Cardiac fibroblast (primary cell): ENCODE measurements at regions not wholly inside any gene's neighbourhood (a gene's known extent, or its start where the extent isn't known, plus 50 kb on each side); places are given as distances from the start of the nearest gene placed in this dataset.

ENCODE experiments used
- DNase-seq, 2 donors: peaks; one replicate each; pipeline versions ENCODE4 v3.0.0 to v3.0.0-alpha.2; 2010; ENCODE audit warnings: low read depth in 2 of 2
- H3K4me3 ChIP-seq, 2 donors: replicated peaks in 1 of 2; 1 replicate in 1 of 2; 2 replicates in 1 of 2; pipeline ENCODE4 v1.5.1; 2011; ENCODE audit warnings: low read depth in 2 of 2, low read length in 2 of 2, mild to moderate bottlenecking in 2 of 2, moderate library complexity in 1 of 2
- TF ChIP-seq, protein P1 (sequence below): IDR thresholded peaks from one replicate; pipeline ENCODE4 v1.5.1; 2011; ENCODE audit warnings: low read depth, mild to moderate bottlenecking, low read length, inconsistent platforms

DNA sequence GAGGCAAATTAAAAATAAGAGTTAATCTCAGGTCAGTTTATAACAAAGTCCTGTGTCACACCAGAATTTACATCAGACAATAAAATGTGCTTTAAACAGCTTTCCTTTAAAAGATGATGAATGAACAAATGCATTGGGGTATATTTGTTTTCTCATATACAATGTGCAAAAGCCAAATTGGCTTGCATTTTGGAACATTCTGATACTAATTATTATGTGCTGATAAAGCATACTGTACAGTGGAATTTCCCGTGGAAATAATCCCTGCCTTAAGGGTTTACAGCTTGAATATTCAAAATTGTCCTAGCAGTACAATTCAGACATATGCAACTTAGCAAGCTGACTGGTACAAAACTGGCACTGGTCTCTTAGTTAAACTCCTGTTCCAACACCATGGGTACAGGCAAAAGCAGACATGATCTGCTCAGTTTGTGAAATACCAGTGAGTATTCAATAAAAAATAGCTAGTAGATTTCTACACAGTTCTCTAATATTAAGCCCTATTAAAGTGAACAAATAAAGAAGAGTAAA, 373.4 kb downstream of the SLITRK1 start:
- no peak overlapping the region for H3K4me3 ChIP-seq
- TF ChIP-seq, protein P1, sequence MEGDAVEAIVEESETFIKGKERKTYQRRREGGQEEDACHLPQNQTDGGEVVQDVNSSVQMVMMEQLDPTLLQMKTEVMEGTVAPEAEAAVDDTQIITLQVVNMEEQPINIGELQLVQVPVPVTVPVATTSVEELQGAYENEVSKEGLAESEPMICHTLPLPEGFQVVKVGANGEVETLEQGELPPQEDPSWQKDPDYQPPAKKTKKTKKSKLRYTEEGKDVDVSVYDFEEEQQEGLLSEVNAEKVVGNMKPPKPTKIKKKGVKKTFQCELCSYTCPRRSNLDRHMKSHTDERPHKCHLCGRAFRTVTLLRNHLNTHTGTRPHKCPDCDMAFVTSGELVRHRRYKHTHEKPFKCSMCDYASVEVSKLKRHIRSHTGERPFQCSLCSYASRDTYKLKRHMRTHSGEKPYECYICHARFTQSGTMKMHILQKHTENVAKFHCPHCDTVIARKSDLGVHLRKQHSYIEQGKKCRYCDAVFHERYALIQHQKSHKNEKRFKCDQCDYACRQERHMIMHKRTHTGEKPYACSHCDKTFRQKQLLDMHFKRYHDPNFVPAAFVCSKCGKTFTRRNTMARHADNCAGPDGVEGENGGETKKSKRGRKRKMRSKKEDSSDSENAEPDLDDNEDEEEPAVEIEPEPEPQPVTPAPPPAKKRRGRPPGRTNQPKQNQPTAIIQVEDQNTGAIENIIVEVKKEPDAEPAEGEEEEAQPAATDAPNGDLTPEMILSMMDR = no peak
- peak in 1 of 2 donors; percentile 3 for DNase-seq

DNA sequence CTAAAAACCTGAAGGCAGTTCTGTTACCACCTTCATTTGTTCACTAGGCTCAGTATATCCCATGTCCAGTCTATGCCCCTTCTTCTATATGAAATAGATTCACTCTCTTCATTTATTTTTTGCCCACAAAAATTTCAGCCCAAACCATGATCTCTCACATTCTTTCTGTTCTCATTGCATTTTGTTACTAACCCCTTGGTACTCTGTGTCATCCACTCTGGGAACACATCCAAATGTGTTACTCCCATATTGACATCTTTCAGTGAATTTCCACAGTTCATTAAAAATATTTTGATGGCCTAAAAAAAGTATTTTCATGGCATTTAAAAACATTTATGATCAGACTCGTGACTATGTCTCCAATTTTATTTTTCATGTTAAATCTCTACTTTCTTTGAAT, 378.9 kb downstream of the SLITRK1 start:
- peak; percentile 12 to 25 for DNase-seq
- no peak overlapping the region for H3K4me3 ChIP-seq
- TF ChIP-seq, protein P1 = no peak

DNA sequence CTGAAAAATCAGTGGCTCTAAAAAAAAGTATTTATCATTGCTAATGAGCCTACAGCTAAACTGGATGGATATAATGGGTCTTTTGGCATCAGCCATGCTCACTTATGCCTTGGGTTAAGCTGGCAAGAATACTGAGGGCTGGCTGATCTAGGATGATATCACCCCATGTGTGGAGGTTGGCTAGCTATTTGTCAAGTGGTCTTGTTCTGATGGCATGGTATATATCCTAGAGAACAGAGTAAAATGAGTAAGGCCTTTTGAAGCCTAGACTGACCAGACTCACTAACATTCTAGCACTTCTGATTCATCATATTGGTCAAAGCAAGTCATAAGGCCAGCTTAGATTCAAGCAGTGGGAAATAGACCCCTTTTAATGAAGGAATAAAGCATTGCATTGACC, 383.0 kb downstream of the SLITRK1 start:
- TF ChIP-seq, protein P1 = no peak
- H3K4me3 ChIP-seq = no peak overlapping the region
- DNase-seq = peak in 1 of 2 donors; percentile 1

DNA sequence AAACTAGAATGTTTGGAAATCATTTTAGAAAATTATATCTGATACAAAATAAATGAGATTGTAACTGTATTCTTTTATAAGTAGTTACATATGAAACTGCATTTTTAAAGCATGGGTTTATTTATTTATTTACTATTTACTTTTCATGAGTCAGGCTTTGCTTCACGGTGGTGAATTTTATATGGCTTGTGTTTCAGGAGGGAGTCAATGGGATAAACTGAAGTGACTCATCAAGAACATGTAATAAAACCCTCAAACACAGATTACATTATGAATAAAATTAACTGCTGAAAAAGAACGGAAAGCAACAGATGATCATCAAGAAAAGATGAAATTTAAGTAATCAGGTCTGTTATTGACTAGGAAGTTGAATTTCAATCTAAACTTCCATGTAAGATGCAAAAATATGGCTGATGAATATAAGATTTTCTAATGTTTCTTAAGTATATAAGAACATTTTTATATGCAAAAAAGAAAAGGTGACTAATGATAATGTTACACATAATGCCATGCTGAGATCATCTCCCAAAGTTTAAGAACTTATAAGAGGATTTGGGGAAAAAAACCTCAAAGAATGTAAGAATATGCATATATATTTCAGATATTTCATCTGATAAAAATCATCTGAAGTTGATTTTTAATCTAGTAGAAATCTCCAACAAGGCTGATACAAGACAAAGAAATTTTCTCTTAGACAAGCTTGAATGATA, 383.6 kb downstream of the SLITRK1 start:
- TF ChIP-seq, protein P1 = no peak
- peak; percentile 10 to 36 for DNase-seq

DNA sequence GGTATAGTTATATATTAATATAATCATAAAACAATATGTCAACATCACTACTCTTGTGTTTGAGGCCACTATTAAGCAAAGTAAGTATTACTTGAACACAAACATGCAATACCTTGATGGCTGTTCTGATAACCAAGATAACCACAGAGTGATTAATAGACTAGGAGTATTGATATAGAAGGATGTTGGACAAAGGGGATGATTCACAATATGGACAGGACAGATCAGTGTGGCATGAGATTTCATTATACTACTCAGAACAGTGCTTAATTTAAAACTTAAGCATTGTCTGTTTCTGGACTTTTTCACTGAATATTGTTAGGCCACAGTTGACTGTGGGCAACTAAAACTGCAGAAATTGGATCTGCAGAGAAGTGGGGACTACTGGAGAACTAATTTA, 384.2 kb downstream of the SLITRK1 start:
- TF ChIP-seq, protein P1 = no peak
- H3K4me3 ChIP-seq = no peak overlapping the region
- no peak for DNase-seq

More for the DNA sequence above, 383.6 kb downstream of the SLITRK1 start:
- no peak overlapping the region for H3K4me3 ChIP-seq

DNA sequence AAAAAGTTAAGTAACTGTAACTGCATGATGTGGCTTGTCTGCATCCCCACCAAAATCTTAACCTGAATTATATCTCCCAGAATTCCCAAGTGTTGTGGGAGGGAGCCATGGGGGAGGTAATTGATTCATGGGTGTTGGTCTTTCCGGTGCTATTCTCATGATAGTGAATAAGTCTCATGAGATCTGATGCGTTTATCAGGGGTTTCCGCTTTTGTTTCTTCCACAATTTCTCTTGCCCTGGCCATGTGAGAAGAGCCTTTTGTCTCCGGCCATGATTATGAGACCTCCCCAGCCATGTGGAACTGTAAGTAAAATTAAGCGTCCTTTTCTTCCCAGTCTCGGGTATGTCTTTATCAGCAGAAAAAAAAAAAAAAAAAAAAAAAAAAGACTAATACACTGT, 385.8 kb downstream of the SLITRK1 start:
- TF ChIP-seq, protein P1 = no peak
- no peak overlapping the region for H3K4me3 ChIP-seq
- no peak for DNase-seq
